GM18502 (cell line): ENCODE measurements at regions not wholly inside any gene's neighbourhood (a gene's known extent, or its start where the extent isn't known, plus 50 kb on each side); places are given as distances from the start of the nearest gene placed in this dataset.

Source experiments
- ATAC-seq: cut with Tn5 transposase; IDR thresholded peaks from one replicate; pipeline ENCODE4 v1.9.1; 2021; ENCODE audit warnings: mild to moderate bottlenecking; ENCODE audit not compliant: unreplicated experiment, poor library complexity

GRCh38 chr11:32198053-32198452 is 107.2 kb downstream of the RCN1 start:
- ATAC-seq, result no peak

- ATAC-seq, result no peak
Measured at GRCh38 chr11:32200136-32200847, 109.4 kb downstream of the RCN1 start.

- ATAC-seq, result no peak
Measured at GRCh38 chr11:32204751-32205150, 113.9 kb downstream of the RCN1 start.

GRCh38 chr11:32210556-32210955 is 119.7 kb downstream of the RCN1 start:
- no peak for ATAC-seq

GRCh38 chr11:32213223-32213622 is 122.3 kb downstream of the RCN1 start:
- ATAC-seq, result no peak

- ATAC-seq, result no peak
Measured at GRCh38 chr11:32215157-32215556, 124.3 kb downstream of the RCN1 start.

- ATAC-seq, result no peak
Measured at GRCh38 chr11:32216749-32217148, 125.9 kb downstream of the RCN1 start.

GRCh38 chr11:32219320-32219719 is 128.4 kb downstream of the RCN1 start:
- no peak for ATAC-seq

GRCh38 chr11:32221476-32222032 is 130.7 kb downstream of the RCN1 start:
- ATAC-seq, result no peak

GRCh38 chr11:32224580-32224979 is 133.7 kb downstream of the RCN1 start:
- no peak for ATAC-seq

- ATAC-seq, result no peak
Measured at GRCh38 chr11:32225571-32226285, 134.9 kb downstream of the RCN1 start.

GRCh38 chr11:32226480-32226879 is 135.6 kb downstream of the RCN1 start:
- ATAC-seq, result no peak

GRCh38 chr11:32229576-32230240 is 138.8 kb downstream of the RCN1 start:
- no peak for ATAC-seq

GRCh38 chr11:32231909-32232493 is 141.1 kb downstream of the RCN1 start:
- peak; percentile 94 for ATAC-seq

- ATAC-seq, result no peak
Measured at GRCh38 chr11:32232516-32232915, 141.6 kb downstream of the RCN1 start.

GRCh38 chr11:32233276-32233675 is 142.4 kb downstream of the RCN1 start:
- no peak for ATAC-seq

GRCh38 chr11:32233928-32234327 is 143.1 kb downstream of the RCN1 start:
- no peak for ATAC-seq

GRCh38 chr11:32244453-32244852 is 153.6 kb downstream of the RCN1 start:
- ATAC-seq, result no peak

- ATAC-seq, result no peak
Measured at GRCh38 chr11:32253706-32254105, 162.8 kb downstream of the RCN1 start.

- ATAC-seq, result no peak
Measured at GRCh38 chr11:32255841-32256240, 165.0 kb downstream of the RCN1 start.

GRCh38 chr11:32256466-32256865 is 165.6 kb downstream of the RCN1 start:
- no peak for ATAC-seq
